HG02938 (cell line): ENCODE measurements at regions not wholly inside any gene's neighbourhood (a gene's known extent, or its start where the extent isn't known, plus 50 kb on each side); places are given as distances from the start of the nearest gene placed in this dataset.

Experiments used
- ATAC-seq: cut with Tn5 transposase; IDR thresholded peaks from one replicate; pipeline ENCODE4 v1.9.1; 2021; ENCODE audit warnings: mild to moderate bottlenecking, moderate library complexity; ENCODE audit not compliant: unreplicated experiment

GRCh38 chr17:27991462-27991993 is 50.9 kb upstream of the NLK start:
- no peak for ATAC-seq
